AML-193 (cell line): ENCODE measurements at regions not wholly inside any gene's neighbourhood (a gene's known extent, or its start where the extent isn't known, plus 50 kb on each side); places are given as distances from the start of the nearest gene placed in this dataset.
"Not testable (repeated sequence)": the region's sequence is repeated elsewhere in the genome, so short reads cannot be mapped to it uniquely, and the experiment has no call there.

Experiments used
- DNase-seq, 2 experiments: peaks; one replicate each; lab custom pipeline; 2025; lab: John Stamatoyannopoulos, UW

DNA sequence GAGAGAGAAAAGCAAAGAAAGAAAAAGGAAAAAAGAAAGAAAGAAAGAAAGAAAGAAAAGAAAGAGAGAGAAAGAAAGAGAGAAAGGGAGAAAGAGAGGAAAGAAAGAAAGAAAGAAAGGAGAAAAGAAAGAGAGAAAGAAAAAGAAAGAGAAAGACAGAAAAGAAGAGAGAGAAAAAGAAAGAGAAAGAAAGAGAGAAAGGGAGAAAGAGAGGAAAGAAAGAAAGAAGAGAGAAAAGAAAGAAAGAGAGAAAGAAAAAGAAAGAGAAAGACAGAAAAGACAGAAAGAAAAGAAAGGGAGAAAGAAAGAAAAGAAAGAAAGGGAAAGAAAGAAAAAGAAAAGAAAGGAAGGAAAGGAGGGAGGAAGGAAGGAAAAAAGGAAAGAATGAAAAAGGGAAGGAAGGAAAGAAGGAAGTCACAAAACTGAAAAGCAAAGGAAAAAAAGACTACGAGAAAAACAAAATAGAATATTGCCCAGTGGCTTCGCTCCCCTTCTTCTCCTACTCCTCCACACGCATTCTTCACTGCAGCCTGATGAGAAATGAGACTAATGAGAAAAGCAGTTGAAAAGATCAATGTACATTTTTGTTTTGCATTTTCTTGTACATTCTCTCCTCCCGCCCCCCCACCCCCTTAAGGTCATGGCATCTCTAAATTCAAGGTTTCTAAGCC, 170.0 kb downstream of the SOD2 start:
- no peak for DNase-seq

DNA sequence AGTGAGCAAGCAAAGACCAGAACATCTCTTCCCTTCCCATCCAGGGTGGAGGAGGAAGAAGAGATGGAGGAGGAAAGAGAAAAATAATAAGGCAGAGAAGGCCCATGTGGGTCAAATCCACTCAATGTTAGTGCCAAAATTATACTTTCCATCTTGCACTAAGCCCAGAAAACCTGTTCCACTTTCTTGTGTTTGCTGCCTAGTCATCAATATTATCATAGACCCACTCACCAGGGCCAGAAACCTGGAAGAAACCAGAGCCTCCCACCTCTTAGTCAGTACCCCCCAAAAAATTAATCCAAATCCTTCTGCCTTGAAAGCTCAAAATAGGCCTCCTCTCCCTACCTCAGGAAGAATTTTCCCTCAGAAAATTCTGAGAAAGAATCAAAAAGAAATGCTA, 171.1 kb downstream of the SOD2 start:
- no peak for DNase-seq

DNA sequence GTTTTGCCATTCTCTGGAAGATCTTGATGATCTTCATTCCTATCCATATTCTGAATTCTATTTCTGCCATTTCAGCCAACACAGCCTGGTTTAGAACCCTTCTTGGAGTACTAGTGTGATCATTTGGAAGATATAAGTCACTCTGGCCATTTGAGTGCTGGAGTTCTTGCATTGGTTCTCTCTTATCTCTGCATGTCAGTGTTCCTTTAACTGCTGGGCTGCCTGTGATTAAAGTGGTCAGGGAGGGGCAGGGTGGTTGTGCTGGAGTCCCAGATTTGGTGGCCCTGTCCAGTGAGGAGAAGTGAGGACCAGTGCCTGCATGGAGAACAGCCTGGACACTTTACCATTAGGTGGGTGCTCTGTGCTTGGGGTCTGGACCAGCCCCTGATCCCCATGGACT, 173.0 kb downstream of the SOD2 start:
- no peak for DNase-seq

DNA sequence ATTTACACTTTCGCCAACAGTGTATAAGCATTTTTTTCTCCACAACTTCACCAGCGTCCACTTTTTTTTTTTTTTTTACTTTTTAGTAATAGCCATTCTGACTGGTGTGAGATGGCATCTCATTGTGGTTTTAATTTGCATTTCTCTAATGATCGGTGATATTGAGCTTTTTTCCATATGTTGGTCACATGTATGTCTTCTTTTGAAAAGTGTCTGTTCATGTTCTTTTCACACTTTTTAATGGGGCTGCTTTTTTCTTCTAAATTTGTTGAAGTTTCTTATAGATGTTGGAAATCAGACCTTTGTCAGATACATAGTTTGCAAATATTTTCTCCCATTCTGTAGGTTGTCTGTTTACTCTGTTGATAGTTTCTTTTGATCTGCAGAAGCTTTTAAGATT, 177.2 kb downstream of the SOD2 start:
- DNase-seq = not testable (repeated sequence)

DNA sequence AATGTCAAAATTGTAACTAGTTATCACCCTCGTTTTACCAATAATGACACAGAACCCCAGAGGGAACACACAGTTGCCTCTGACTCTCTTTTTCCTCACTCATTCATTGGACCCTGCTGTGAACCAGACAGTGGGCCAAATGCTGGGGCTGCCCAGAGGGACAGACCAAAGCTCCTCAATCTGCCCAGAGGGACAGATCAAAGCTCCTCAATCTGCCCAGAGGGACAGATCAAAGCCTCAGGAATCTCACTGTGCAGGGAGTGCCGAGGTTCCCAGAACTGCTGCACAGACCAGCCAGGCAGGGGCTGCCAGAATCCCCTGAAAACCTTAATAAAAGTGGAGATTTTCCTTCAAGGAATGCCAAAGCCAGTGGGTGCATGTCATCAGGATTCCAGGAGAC, 179.1 kb downstream of the SOD2 start:
- no peak for DNase-seq

DNA sequence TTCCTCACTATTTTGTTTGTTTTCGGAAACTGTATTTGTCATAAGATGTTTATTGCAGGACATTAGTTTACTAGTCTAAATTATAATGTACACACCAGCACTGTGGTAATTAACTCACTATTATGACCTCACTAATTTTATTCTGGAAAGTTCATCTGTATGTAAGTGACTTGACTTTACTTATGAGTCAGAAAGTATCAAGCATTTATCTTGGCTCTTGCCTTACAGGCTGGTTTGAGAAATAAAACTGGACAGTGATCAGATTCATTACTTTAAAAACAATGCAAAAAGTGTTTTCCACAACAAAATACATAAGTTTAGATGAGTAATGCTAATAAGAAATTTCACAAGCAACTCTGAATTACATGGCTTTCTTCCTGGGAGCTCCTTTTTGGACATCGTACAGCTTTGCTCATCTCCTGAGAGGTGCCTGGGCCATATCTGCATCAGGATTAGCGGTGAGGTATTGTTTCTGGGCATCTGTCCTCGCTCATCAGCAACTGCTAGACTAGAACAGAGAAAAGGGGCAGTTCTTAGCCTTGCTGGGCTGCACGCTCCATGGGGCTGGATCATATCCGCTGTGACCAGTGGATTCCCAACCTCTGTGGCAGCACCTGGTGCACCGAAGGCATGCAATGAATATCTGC, 179.8 kb downstream of the SOD2 start:
- DNase-seq = no peak

DNA sequence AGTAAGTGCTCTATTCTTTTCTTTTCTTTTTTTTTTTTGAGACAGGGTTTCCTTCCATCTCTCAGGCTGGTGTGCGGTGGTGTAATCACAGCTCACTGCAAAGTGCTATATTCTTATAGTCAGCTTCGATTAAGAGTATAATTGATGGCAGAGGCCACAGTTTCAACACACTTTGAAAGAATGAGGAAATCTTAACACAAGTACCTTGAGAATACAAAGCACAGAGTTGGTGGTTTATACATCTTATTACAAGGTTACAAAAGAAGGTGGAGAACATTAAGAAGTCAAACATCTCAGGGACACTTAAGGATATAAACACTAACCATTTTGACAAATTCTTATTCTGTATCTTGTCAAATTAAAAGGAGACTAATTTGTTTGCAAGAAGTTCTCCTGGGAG, 180.5 kb downstream of the SOD2 start:
- no peak for DNase-seq

DNA sequence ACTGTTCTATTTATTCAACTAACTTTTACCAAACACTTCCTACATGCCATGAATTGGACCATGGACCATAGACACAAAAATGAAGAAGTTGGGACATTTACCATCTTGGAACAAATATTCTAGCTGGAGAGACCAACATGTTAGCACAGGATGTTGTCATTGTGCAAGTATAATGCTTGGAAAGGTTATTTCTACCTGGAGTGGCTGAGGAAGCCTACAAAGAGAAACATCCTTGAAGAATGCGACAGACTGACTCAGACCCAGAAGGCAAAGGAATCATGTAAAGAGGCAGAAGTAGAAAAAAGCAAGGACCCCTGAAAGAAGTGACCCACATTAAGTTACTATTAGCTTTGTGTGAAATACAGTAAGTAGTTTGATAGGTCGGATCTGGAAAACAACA, 180.9 kb downstream of the SOD2 start:
- no peak for DNase-seq

DNA sequence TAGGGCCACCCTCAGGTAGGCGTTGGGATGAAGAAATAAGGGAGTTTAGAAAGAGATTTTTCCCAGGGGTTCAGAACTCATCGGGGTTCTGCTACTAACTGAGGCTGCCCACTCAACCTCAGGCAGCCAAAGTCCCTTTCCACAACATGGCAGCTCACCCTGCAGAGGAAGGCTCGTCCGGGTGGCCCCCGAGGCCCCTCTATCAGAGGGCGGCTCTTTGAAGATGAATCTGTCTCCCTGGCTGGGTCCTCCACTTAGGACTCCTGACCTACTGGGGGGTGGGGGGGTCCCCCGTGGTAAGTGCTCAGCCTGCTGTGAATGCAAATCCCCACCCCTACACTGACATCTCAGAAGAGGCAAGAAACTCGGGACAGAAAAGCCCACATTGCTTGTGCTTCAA, 182.9 kb downstream of the SOD2 start:
- no peak for DNase-seq

DNA sequence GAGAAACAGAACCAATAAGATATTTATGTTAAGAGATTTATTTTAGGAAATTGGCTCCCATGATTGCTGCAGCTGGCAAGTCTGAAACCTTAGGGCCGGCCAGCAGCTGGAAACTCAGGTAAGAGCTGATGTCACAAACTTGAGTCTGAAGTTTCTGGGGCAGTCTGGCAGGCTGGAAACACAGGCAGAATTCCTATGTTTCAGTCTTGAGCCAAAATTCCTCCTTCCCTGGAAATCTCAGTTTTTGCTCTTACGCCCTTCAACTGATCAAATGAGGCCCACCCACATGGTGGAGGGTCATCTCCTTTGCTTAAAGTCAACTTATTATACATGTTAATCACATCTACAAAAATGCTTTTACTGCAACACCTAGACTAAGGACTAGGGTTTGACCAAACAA, 184.1 kb downstream of the SOD2 start:
- no peak for DNase-seq

DNA sequence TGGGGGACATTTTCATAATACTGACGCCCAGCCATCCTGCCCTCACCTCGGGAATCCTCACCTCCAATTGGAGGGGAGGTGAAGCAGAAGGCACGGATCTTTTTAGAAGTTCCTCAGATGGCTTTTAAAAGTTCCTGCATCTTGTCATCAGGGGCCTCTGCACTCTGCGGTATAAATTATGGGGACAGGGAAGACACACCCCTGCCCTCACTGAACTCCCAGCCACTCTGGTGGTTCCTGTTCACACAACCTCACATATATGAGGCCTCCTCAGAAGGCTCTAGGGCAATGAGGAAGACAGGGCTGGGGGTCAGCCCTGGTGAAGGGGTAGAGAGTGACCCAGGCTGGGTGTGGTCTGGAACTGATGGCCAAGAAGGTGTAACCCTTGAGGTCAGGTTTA, 187.0 kb downstream of the SOD2 start:
- no peak for DNase-seq

DNA sequence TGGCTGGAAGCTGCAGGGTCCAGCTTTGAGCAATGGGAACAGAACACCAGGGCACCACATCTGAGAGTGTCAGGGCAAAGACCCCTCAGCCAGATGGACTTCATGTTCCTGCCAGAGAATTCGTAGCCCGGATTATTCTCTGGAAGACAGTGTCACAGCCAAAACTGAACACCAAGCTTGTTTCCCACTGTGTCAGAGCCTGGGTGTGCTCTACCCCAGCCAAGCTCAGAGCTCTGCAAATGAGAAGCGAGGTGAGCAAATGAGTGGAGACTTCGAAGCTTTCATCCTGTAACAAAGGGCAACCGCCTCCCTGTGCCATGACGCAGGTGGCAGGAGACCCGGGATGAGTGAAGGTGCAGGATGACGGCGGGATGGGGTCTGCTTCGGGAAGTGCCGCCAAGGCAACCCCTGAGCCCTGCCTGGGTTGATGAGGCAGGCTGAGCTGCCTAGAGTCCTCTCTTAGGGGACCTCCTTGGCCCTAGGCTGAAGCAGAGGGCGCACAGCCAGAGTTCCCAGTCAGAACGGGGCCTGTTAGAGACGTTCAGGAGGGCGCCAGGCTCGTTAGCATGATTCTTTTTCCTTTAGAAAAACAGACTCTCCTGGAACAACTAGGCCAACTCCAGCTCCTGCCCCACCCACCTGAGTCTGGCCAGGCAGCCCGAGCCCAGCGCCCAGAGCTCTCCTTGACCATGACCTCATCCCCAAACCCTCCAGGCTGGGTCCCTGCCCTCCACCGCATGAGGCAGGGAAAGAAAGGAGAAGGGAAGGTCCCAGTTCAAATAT, 187.7 kb downstream of the SOD2 start:
- no peak for DNase-seq

DNA sequence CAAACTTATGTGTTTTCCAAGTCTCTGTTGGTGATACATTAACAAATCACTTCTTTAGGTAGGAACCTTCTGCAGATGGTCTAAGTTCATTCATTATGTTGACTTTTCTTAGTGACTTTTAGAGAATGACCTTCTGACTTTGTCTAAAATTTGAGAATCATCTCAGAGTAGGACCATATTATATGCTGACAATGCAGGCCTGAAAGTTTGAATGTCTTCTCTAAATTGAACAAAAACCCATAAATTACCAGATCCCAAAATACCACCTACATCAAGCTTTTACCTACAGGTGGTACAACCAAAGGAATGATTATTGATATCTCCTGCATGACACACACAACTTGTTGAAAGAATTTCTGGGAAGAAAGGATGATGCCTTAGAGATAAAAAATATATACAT, 191.5 kb downstream of the SOD2 start:
- no peak for DNase-seq

DNA sequence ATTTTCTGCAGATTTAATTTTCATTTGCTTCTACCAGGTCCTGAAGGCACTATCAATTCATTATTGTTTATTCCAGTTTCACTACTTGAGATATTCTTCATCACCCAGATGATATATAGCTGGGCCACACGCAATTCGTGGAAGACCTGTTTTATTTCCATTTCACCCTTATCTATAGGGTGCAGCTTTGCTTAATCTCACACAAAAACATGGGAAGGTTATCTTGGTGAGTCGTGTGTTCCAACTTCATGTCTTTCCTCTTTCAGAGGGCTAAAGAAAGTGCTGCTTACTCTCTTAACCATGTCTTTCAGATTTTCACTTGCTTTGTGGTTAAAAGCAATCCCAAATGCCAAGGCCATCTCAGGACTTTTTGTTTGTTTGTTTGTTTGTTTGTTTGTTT, 194.0 kb downstream of the SOD2 start:
- DNase-seq = no peak

DNA sequence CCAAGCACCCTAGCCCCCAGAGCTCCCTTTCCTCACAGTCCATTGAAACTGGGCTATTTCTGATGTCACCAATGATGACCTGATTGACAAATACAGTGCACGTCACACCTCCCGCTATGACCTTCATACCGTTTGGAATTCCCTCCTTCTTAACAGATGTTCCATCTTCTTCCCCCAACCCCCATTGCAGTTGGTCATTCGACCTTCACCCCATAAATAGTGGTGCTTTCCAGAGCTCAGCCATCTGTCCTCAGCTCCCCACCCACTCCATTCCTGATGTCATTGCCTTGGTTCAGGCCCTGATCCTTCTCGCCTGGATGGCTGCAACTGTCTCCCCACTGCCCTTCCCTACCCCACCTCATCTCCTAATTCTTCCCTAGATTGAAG, 198.5 kb downstream of the SOD2 start:
- no peak for DNase-seq

DNA sequence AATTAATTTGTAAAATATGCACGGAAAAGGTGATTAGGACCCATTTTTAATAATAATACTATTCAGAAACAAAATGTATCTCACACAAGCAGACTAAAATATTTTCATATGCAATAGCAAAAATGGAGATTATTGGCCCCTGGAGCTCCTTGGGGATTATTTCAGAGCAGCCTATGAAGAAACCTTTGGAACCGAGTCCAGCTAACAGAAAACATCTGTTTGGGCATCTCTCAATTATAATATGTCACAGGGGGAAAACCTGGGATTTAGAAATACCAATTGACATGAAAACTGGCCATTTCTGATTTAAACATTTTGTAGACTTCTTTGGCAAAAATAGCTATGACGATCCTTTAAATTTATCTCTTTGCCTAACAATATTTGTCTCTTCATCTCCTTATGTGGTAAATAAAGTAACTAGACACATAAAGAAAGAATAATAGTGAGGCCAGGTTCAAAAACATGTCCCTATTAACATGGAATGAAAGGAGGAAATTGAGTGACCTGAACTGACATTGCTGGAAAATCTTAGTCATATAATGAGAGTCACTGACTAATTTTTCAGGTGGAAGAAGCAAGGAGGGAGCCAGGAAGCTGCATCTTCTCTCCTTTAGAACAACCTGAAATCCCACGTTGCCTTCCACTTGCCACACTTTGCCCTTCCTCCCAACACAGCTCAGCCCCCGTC, 199.0 kb downstream of the SOD2 start:
- DNase-seq = no peak

DNA sequence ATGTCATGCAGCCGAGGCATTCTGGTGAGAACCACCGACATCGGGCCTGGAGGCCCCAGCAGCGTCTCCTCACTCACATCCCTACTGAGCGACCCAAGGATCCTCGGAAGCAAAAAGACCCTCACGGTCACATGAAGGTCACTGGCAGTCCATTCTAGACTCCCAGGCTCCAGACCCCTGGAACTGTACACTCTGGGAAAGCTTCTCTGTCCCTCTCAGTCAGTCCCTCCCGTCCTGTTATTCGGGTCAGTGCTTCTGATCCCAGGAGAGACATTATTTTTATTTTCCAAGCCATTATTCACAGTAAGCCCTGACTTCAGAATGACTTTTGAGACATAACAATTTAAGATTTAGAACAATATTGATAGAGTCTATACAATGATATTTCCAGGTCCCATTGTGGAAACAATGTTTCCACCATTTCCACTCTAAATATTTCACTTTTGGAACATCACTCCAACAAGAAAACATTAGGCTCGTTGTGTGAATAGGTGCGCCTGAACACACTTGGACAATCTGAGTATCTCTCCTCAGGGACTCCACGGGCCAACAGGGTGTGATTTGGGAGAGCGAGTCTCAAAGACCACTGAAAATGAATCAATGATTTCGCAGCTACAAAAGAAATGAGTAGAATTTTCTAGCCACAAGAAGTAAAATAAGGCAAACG, 199.7 kb downstream of the SOD2 start:
- no peak for DNase-seq

DNA sequence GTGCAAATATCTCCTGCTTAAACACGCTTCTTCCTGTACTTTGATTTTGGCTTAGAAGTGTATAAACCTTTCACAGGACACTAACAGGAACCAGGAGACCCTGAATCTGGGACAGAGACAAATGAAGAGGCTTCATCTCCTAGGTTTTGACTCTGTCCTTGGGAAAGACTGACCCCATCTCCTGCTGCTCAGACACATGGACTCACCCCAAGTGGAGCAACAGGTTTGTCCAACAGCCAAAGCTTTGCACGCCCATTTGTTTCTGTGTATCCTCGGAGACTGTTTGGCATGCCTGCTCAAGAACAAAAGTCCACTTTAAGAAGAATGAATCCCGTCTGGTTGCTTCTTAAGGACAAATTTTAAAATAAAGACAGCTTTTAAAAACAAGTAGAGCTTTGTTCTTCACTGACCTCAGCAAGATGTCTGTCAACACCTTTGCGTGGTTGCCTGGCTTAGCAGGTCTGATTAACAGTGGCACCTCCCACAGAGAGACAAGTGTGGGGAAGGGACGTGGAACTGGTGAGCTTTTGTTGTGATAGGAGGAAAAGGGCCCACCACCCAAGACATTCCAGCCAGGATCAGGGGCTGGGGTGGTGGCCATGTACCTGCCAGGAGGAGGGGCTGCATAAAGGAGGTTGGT, 202.6 kb downstream of the SOD2 start:
- DNase-seq = no peak

DNA sequence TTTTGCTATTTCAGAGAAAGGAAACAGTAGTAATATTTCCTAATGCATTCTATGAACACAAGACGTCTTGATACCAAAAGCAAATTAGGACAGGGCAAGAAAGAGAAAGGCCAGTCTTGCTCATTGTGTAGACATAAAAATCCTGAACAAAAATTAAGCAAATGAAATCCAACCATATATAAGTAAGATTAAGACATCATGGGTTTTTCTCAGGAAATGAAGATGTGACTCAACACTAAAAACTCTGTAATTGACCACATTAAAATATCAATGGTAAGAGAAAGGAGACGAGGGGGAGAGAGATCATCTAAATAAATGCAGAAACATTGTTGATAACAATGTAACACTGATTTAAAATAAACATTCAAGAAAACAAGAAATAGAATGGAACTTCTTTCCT, 205.4 kb downstream of the SOD2 start:
- no peak for DNase-seq

DNA sequence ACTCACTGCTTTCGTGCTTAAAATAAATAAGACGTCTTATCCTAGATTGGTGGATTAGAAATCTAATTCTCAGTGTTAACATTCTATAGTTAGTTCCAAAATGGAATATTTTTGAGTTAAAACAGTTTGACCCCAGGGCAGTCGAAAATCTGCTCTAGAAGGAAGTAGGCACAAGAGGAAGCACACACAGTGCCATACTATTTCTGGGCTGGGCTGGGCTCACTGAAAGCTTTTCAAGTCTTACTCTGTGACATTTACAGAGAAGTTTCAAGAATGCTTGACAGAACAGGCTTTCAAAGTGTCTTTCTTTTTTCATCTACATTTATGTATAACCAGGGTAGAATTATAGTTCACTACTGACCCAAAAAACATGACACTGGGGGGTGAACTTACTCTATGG, 209.8 kb downstream of the SOD2 start:
- no peak for DNase-seq

DNA sequence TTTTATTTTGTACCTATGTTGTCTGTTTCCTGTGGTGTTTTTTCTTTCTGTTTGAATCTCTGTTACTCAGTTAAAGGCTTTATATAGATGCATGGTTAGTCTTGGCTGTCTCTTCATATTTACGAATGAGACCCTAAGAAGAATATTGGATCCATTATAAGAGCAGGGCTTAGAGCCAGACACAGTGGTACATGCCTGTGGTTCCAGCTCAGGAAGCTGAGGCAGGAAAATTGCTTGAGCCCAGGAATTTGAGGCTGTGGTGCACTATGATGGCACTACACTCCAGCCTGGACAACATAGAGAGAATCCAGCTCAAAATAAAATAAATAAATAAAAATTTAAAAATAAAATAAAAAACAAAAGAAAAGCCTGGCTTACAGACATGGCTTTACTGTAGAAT, 211.1 kb downstream of the SOD2 start:
- DNase-seq = no peak

DNA sequence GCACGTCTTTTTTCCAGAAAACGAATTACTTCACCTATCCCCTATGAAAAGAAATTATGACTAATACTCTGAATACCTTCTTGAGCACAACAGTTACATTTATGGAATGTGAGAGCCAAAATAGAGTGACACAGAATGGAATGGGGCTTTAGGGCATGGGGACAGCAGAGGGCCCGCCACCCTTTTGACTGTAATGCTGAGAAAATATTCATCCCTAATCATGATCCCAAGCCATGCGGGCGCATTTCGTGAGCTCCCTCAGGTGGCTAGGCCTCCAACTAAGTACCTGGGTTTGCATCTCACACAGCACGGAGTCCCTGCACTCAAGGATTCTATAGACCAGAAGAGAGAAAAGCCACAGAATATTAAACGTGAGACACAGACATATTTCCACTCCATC, 212.6 kb downstream of the SOD2 start:
- no peak for DNase-seq
